SK-N-SH treated with all-trans-retinoic acid at 6 μM for 48 hours (cell line): ENCODE measurements at regions not wholly inside any gene's neighbourhood (a gene's known extent, or its start where the extent isn't known, plus 50 kb on each side); places are given as distances from the start of the nearest gene placed in this dataset.
"Not testable (repeated sequence)": the region's sequence is repeated elsewhere in the genome, so short reads cannot be mapped to it uniquely, and the experiment has no call there.

Experiments used
- ATAC-seq: fragments of 200-7000 bp; cut with Tn5 transposase; 3 replicates; pipeline ENCODE4 v1.9.1; 2020; ENCODE audit warnings: mild to moderate bottlenecking, moderate library complexity
- ARNTL ChIP-seq: fragments of 450-650 bp; formaldehyde crosslinking; IDR thresholded peaks from 2 replicates; pipeline ENCODE4 v1.5.0; 2020; ENCODE audit warnings: low read depth, mild to moderate bottlenecking, moderate library complexity, borderline replicate concordance
- CSDC2 ChIP-seq: fragments of 250-450 bp; sonication (Bioruptor Pico); IDR thresholded peaks from 2 replicates; pipeline ENCODE4 v1.5.0; 2020; ENCODE audit warnings: mild to moderate bottlenecking, moderate library complexity
- ESRRG ChIP-seq: fragments of 250-450 bp; sonication (Bioruptor Pico); IDR thresholded peaks from 2 replicates; pipeline ENCODE4 v1.6.1; 2021; ENCODE audit warnings: mild to moderate bottlenecking
- GLIS3 ChIP-seq: fragments of 250-450 bp; sonication (Bioruptor Pico); IDR thresholded peaks from 2 replicates; pipeline ENCODE4 v1.5.0; 2020; ENCODE audit warnings: mild to moderate bottlenecking, moderate library complexity
- ISL1 ChIP-seq: fragments of 250-450 bp; sonication (Bioruptor Pico); IDR thresholded peaks from 2 replicates; pipeline ENCODE4 v2.1.2; 2022; ENCODE audit warnings: mild to moderate bottlenecking, moderate library complexity
- OSR1 ChIP-seq: fragments of 250-450 bp; sonication (Bioruptor Pico); IDR thresholded peaks from 2 replicates; pipeline ENCODE4 v1.8.0; 2022; ENCODE audit warnings: moderate library complexity, mild to moderate bottlenecking, inconsistent platforms
- PPARA ChIP-seq: fragments of 250-450 bp; sonication (Bioruptor Pico); IDR thresholded peaks from 2 replicates; pipeline ENCODE4 v1.5.0; 2020; ENCODE audit warnings: mild to moderate bottlenecking, borderline replicate concordance
- RARB ChIP-seq: fragments of 250-450 bp; sonication (Bioruptor Pico); IDR thresholded peaks from 2 replicates; pipeline ENCODE4 v1.8.0; 2021; ENCODE audit warnings: mild to moderate bottlenecking, moderate library complexity
- SNAI2 ChIP-seq: fragments of 250-450 bp; sonication (Bioruptor Pico); IDR thresholded peaks from 2 replicates; pipeline ENCODE4 v1.5.0; 2020; ENCODE audit warnings: mild to moderate bottlenecking, moderate library complexity
- TCF4 ChIP-seq: fragments of 250-450 bp; sonication (Bioruptor Pico); IDR thresholded peaks from 2 replicates; pipeline ENCODE4 v1.8.0; 2021; ENCODE audit warnings: mild to moderate bottlenecking, moderate library complexity, borderline replicate concordance
- TOX ChIP-seq: fragments of 250-450 bp; sonication (Bioruptor Pico); IDR thresholded peaks from 2 replicates; pipeline ENCODE4 v1.8.0; 2021; ENCODE audit warnings: mild to moderate bottlenecking, moderate library complexity, borderline replicate concordance
- ZC3H10 ChIP-seq: fragments of 250-450 bp; sonication (Bioruptor Pico); IDR thresholded peaks from 2 replicates; pipeline ENCODE4 v1.5.1; 2021; ENCODE audit warnings: mild to moderate bottlenecking, moderate library complexity
- ZFP3 ChIP-seq: fragments of 250-450 bp; sonication (Bioruptor Pico); IDR thresholded peaks from 2 replicates; pipeline ENCODE4 v1.5.0; 2020; ENCODE audit warnings: mild to moderate bottlenecking, moderate library complexity
- ZNF565 ChIP-seq: fragments of 450-650 bp; formaldehyde crosslinking; conservative IDR thresholded peaks from 2 replicates; pipeline ENCODE4 v1.5.0; 2020; ENCODE audit warnings: low read depth, mild to moderate bottlenecking, moderate library complexity
- ZNF70 ChIP-seq: fragments of 450-650 bp; formaldehyde crosslinking; IDR thresholded peaks from 2 replicates; pipeline ENCODE4 v1.5.0; 2020; ENCODE audit warnings: mild to moderate bottlenecking, moderate library complexity
- ZNF8 ChIP-seq: fragments of 450-650 bp; formaldehyde crosslinking; IDR thresholded peaks from 2 replicates; pipeline ENCODE4 v1.5.0; 2020; ENCODE audit warnings: mild to moderate bottlenecking, moderate library complexity
- TF ChIP-seq, protein P1 (sequence below): fragments of 250-450 bp; sonication (Bioruptor Pico); IDR thresholded peaks from 2 replicates; pipeline ENCODE4 v1.5.1; 2021; ENCODE audit warnings: mild to moderate bottlenecking, moderate library complexity
- TF ChIP-seq, protein P2 (sequence below): fragments of 250-450 bp; sonication (Bioruptor Pico); IDR thresholded peaks from 2 replicates; pipeline ENCODE4 v1.5.1; 2020; ENCODE audit warnings: low read depth, mild to moderate bottlenecking, moderate library complexity
- TF ChIP-seq, protein P3 (sequence below): fragments of 250-450 bp; sonication (Bioruptor Pico); IDR thresholded peaks from 2 replicates; pipeline ENCODE4 v1.8.0; 2021; ENCODE audit warnings: low read depth, mild to moderate bottlenecking, moderate library complexity, borderline replicate concordance

DNA sequence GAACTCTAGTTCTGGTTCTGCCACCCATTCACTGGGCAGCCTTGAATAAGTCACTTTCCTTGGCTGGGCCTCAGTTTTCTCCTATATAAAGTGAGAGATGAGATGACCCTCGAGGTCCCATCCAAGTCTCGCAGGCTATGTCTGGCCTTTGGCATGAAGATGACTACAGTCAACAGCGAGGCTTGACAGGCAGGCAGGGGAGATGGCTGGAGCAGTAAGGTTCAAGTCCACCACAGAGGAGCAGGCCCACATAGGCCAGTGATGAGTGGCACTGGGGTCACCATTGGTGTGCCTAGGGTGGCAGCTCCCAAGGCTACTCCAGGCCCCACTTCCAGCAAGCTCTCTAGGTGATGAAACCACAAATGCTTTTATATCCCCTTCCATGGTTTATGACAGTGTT lies 161.4 kb downstream of the ZFP36L2 start:
- TF ChIP-seq, protein P1, sequence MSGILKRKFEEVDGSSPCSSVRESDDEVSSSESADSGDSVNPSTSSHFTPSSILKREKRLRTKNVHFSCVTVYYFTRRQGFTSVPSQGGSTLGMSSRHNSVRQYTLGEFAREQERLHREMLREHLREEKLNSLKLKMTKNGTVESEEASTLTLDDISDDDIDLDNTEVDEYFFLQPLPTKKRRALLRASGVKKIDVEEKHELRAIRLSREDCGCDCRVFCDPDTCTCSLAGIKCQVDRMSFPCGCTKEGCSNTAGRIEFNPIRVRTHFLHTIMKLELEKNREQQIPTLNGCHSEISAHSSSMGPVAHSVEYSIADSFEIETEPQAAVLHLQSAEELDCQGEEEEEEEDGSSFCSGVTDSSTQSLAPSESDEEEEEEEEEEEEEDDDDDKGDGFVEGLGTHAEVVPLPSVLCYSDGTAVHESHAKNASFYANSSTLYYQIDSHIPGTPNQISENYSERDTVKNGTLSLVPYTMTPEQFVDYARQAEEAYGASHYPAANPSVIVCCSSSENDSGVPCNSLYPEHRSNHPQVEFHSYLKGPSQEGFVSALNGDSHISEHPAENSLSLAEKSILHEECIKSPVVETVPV (CRISPR knock-in tag): no peak
- TF ChIP-seq ZNF565 (CRISPR knock-in tag) (no peak), ISL1 (CRISPR knock-in tag) (no peak), TOX (no peak), ESRRG (CRISPR knock-in tag) (no peak), CSDC2 (CRISPR knock-in tag) (no peak), GLIS3 (CRISPR knock-in tag) (no peak), RARB (CRISPR knock-in tag) (no peak), PPARA (no peak), SNAI2 (CRISPR knock-in tag) (no peak), ZNF8 (no peak)
- TF ChIP-seq, protein P2, sequence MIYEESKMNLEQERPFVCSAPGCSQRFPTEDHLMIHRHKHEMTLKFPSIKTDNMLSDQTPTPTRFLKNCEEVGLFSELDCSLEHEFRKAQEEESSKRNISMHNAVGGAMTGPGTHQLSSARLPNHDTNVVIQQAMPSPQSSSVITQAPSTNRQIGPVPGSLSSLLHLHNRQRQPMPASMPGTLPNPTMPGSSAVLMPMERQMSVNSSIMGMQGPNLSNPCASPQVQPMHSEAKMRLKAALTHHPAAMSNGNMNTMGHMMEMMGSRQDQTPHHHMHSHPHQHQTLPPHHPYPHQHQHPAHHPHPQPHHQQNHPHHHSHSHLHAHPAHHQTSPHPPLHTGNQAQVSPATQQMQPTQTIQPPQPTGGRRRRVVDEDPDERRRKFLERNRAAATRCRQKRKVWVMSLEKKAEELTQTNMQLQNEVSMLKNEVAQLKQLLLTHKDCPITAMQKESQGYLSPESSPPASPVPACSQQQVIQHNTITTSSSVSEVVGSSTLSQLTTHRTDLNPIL (CRISPR knock-in tag): no peak
- TF ChIP-seq, all 23 proteins: peak for 0
- no peak for ATAC-seq

DNA sequence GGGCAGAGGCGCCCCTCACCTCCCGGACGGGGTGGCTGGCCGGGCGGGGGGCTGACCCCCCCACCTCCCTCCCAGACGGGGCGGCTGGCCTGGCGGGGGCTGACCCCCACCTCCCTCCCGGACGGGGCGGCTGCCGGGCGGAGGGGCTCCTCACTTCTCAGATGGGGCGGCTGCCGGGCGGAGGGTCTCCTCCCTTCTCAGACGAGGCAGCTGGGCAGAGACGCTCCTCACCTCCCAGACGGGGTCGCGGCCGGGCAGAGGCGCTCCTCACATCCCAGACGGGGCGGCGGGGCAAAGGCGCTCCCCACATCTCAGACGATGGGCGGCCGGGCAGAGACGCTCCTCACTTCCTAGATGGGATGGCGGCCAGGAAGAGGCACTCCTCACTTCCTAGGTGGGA lies 163.3 kb downstream of the ZFP36L2 start:
- not testable (repeated sequence) for ATAC-seq

DNA sequence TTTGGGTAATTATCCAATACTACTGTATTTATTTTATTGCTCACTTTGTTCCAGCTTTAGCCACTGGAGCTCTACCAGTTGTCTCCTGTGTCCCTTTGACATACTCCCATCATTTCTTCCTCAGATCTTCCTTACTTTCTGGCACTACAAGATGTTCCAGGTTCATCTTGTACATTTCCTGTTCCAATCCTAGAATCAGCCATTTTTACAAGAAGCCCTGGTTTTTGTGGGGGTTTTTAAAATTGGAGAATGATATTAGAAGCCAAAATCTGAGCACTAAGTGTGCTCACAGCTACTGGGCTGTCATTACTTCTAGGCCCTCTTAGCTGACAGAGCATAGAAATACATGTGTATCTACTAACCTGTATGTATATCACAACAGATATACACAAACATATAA lies 164.3 kb downstream of the ZFP36L2 start:
- ATAC-seq: no peak
- TF ChIP-seq SNAI2 (CRISPR knock-in tag) (no peak), ZNF8 (no peak), PPARA (no peak), TCF4 (no peak), RARB (CRISPR knock-in tag) (no peak)
- TF ChIP-seq, protein P3, sequence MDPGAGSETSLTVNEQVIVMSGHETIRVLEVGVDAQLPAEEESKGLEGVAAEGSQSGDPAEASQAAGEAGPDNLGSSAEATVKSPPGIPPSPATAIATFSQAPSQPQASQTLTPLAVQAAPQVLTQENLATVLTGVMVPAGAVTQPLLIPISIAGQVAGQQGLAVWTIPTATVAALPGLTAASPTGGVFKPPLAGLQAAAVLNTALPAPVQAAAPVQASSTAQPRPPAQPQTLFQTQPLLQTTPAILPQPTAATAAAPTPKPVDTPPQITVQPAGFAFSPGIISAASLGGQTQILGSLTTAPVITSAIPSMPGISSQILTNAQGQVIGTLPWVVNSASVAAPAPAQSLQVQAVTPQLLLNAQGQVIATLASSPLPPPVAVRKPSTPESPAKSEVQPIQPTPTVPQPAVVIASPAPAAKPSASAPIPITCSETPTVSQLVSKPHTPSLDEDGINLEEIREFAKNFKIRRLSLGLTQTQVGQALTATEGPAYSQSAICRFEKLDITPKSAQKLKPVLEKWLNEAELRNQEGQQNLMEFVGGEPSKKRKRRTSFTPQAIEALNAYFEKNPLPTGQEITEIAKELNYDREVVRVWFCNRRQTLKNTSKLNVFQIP (CRISPR knock-in tag): no peak
- TF ChIP-seq, protein P1 (CRISPR knock-in tag): no peak

DNA sequence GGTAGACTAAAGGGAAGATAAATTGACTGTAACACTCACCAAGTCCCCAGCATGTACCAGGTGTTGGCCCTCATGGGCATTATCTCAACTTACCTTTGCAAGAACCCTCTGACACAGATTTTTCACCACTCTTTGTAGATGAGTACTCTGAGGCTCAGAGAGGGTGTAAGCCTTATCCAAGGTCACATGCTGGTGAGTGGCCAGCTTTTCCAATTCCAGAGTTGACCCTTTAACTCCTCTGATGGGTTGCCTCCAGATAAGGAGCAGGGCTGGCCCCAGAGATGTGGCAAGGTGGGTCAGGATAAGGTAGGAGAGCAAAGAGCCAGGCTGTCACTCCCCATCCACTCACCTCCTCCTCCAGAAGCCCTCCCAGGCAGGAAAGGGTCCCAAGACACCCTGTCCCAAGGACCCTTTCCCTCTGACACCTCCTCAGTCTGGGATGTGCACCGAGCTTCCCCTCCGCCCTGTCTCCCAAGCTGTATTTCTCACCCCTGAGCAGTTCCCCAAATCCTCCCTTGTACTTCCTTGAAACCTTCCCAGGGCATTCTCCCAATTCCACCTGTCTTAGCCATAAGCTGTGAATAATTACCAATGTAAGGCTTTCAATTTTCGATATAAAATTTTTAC lies 165.9 kb downstream of the ZFP36L2 start:
- no peak for ATAC-seq
- TF ChIP-seq ISL1 (CRISPR knock-in tag) (no peak), SNAI2 (CRISPR knock-in tag) (no peak), TCF4 (no peak), ZC3H10 (CRISPR knock-in tag) (no peak), ZFP3 (CRISPR knock-in tag) (no peak), OSR1 (CRISPR knock-in tag) (no peak), ESRRG (CRISPR knock-in tag) (no peak), PPARA (no peak), ARNTL (CRISPR knock-in tag) (no peak), GLIS3 (CRISPR knock-in tag) (no peak), RARB (CRISPR knock-in tag) (no peak), ZNF70 (CRISPR knock-in tag) (no peak)
- TF ChIP-seq, protein P3 (CRISPR knock-in tag): no peak
- TF ChIP-seq, protein P2 (CRISPR knock-in tag): no peak
- TF ChIP-seq, protein P1 (CRISPR knock-in tag): no peak
